Right renal pelvis (tissue), 4 donors: ENCODE measurements at regions not wholly inside any gene's neighbourhood (a gene's known extent, or its start where the extent isn't known, plus 50 kb on each side); places are given as distances from the start of the nearest gene placed in this dataset.

ENCODE experiments used
- DNase-seq, 4 donors: peaks; one replicate each; pipeline ENCODE4 v3.0.0-alpha.2; 2013; ENCODE audit warnings: low read depth in 4 of 4, low spot score in 3 of 4, missing footprints in 1 of 4

DNA sequence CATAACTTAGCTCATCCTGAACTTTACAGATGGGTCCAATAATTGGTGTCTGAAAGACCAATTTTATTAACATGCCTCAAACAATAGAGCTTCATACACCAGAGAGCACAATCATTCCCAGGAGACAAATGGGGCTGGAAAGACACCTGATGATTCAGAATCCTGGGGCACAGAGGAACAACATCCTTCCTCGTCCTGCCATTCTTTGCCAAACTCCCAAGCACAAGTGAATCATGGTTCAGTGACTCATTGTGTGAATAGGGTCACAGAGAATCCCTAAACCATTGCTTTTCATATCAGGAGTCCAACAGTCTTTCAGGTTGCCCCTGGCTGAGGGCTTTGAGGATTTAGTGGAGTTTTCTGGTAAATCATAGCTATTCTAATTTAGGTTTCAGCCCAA is 266.4 kb upstream of the BMP2 start:
- no peak for DNase-seq

DNA sequence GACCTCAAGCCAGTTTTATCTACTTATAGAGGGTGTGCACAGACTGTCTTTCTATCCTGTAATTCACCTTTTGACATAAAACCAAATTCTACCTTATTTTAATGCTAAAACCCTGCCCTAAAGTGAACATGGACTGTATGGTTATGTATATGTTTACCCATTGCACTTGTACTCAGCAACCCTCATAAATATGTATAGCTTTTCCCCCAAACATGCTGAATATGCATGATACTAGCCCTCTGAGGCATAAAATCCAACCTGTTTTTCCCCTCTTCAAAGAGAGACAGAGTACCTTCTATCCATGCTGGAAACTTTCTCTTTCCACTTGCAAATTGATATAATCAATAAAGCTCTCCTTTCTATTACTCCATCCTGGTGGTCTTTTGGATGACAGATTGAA is 267.9 kb upstream of the BMP2 start:
- DNase-seq: no peak

DNA sequence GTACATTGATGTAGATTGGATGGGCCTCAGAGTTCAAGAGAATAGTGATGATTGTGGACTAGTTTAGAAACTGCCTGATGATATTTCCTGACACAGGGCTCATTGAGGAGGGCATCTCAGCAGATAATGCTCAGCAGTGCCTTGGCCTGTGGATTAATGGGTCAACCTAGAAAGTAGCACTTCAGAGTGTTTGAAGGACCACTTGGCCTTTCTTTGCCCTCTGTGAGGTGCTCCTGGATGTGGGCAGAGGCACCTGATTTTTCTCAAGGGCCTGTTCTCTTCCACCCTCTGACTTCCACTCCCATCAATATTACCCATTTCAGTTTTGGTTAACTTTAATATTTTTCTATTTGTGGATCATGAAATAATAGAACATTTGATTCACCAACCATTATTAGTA is 270.6 kb upstream of the BMP2 start:
- no peak for DNase-seq

DNA sequence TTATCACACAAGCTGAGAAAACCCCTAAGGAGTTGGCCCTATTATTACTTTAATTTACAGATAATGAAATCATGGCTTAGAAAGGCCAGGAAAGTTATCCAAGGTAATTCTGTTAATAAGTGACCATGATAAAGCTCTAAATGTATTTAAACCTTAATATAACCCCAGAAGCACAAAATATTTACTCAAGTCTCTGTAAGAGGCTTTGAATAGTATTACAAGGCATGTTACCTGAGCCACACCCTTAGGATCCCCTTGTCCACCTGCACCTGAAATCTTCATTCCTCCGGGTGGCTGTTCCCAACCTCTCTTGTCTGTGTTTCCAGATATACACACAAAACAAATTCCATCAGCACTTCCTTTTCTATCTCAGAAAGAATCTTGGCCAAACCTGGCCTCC is 271.6 kb upstream of the BMP2 start:
- no peak for DNase-seq

- DNase-seq: no peak
Measured at GRCh38 chr20:6492271-6493055, 275.0 kb upstream of the BMP2 start.

GRCh38 chr20:6490849-6491248 is 276.6 kb upstream of the BMP2 start:
- no peak for DNase-seq

GRCh38 chr20:6489361-6490171 is 277.9 kb upstream of the BMP2 start:
- DNase-seq: no peak

- no peak for DNase-seq
Measured at GRCh38 chr20:6485351-6485750, 282.1 kb upstream of the BMP2 start.

DNA sequence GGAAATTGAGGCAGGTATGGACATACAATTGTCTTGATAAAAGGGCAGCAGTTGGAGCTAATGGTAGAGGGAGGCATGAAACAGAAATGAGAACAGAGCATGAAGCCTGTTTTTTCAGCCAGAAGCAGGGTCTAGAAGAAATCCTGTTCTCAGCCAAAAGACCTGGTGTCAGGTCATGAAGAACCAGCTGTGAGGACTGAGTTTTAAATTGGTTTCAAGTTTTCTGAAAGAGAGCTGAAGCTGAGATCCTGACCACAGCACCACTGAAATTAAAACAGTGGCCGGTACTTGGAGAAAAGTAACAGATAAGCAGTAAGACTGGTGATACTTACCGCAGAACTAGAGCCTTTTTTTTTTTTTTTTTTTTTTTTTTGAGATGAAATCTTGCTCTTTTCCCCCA is 283.8 kb upstream of the BMP2 start:
- no peak for DNase-seq

DNA sequence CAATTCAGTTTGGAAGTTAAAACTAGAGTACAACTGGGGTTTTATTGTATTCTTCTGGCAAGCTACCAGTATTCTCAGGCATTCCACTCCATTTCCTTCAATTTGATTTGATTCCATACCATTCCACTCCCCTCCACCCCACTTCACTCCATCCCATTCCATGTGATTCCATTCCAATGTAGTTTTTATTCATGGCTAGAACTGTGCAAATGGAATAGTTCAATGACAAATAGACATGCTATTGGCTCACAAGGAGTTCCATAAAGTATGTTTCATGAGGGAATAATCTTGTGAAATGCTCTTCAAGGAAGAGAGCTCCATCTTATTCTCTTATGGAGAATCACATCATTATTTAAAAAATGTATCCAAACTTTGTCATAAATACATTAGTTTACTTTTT is 285.0 kb upstream of the BMP2 start:
- DNase-seq: no peak

- no peak for DNase-seq
Measured at GRCh38 chr20:6480328-6481200, 286.9 kb upstream of the BMP2 start.

DNA sequence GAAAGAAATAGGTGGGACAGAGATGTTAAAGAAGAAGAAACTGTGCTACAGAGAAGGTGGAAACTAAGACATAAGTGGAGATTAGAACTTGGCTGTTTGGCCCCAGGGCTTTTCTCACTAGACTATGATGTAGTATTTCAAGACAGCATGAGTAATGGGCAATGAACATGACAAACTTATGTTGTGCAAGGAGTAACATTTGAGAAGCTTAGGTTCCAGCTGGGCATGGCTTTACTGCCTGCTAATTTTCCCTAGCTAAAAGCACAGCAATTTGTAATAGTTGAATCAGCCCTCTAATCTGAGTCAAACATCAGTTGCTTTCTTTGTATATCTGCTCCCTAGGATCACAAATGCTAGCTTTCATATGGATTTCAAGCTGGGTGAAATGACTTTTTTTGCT is 294.3 kb upstream of the BMP2 start:
- no peak for DNase-seq

DNA sequence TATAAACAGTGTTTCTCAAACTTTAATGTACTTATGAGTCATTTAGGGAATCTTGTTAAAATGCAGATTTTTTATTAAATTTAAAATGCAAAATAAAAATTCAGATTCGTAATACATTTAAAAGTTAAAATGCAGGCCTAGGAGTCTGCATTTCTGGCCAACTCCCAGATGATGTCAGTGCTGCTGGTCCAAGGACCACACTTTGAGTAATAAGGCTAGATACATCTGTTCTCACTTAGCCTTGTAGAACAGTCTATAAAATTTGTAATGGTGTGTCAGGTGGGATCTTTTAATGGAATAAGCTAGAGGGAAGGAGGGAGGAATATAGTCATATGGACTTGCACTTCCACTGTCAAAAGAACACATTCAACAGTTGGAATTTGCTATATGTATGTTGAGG is 295.6 kb upstream of the BMP2 start:
- no peak for DNase-seq

- no peak for DNase-seq
Measured at GRCh38 chr20:6471110-6471647, 296.3 kb upstream of the BMP2 start.

DNA sequence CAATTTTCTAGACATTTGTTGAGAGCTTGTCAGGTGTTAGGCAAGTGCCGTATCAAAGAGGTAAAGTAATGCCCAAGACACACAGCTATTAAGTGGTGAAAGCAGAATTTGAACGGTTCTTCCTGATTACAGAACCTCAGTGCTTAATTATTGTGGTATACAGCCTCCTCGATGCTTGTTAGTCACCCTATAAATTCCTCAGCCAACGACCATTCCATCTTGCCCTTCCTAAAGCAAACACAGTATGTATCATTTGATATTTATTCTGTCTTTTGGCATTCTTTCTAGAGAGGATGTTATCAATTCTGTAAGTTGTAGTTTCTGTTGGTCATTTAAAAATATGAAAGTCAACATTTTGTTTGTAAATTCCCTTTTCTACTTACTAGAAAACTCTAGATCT is 297.8 kb upstream of the BMP2 start:
- no peak for DNase-seq

DNA sequence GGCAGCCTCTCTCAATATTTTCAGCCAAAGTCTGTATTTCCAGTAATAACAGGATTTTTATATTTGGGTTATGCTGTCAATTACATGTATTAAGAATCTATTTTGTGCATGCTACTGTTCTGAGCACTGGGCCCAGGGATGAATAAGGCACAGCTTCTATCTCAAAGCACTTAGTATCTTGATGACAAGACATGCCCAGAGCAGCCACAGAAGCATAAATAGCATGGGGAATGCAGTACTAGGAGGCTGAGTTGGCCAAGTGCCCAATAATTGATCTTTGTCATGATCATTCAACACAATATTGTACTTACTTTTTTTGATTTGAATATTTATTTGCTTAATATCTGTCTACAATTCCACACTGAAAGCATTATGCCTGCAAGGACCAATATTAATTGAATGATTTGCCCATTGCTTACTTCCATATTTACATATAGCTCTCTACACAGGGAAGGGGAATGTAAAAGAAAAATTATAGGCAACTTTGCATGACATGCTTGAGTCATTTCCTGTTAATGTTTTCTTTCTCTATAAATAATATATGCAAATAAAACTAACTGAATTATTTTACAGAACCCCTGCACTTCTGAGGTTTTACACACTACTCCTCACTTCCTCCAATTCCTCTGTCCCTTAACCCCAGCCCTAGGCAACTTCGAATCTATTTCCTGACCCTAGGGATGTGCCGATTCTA is 298.9 kb upstream of the BMP2 start:
- no peak for DNase-seq

DNA sequence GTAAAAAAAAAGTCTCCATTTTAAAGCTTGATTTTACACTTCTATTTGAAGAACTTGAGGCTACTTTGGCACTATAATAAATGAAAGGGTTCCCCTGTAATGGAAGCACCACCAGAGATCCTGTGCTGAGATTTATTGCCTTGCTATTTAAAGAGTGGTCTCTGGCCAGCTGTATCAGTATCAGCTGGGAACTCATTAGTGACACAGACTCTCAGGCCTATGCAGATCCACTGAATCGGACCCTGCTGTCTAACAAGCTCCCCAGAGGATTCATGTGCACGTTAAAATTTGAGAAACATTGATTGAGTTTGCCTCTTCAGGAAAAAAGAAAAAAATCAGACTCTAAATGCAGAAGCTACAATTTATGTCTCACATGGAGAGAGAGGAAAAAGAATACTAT is 299.9 kb upstream of the BMP2 start:
- DNase-seq: no peak

DNA sequence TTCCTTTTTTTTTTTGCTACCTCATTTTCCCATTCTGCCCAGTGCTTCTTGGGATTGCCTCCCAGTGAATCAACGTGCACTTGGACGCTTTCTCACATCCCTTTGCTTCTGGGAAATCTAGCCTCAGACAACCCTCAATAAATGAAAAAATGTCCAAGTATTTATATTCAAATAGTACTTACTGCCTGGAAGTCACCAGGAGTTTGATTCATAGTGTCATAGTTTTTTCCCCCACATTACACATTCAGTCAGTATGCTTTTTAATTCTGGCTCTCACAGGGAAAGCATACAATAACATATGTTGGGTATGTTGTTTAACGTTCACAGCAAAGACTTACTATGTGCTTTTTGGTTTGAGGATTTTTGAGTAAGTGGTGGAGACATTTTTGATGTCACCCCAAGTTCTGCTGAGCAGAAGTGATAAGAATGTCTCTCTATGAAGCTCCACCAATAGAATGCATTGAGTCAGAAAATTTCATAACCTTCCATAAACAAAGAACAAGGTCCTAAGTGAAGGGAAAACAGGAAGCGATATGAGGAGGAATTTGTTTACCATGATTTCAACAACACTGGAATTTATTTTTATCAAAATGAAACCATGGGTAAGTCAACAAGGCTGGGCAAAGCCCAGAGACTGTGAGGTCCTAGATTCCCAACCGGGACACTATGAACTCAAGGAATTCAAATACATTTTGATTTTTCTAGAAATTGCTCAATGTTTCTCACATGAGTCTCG is 301.2 kb upstream of the BMP2 start:
- DNase-seq: no peak

- no peak for DNase-seq
Measured at GRCh38 chr20:6450841-6451240, 316.6 kb upstream of the BMP2 start.

GRCh38 chr20:6440443-6440799 is 317.6 kb upstream of the FERMT1 start:
- DNase-seq: no peak
